ENCODE measurements at regions not wholly inside any gene's neighbourhood (a gene's known extent, or its start where the extent isn't known, plus 50 kb on each side); places are given as distances from the start of the nearest gene placed in this dataset.
"Not testable (repeated sequence)": the region's sequence is repeated elsewhere in the genome, so short reads cannot be mapped to it uniquely, and the experiment has no call there.

DNA sequence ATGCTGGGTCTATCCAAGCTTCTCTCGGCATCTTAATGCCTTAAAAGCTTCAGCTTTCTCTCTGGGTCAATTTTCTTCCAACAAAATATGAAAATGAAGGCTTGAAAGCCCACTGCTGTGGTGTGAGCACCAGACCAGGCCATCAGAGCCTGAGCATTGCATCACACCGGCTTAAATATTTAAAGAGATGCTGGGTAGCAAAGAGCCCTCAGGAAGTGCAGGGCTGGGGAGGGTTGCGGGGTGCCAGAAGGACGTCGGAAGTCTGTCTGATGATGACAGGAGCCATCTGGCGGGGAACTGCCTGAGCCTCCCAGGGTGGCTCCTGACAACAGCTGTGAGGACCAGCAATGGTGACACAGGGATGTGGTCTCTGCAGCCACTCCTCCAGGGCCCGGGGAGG is 185.5 kb downstream of the OLFM1 start:
- no peak for DNase-seq (ENCODE audit: low read depth, low spot score)

DNA sequence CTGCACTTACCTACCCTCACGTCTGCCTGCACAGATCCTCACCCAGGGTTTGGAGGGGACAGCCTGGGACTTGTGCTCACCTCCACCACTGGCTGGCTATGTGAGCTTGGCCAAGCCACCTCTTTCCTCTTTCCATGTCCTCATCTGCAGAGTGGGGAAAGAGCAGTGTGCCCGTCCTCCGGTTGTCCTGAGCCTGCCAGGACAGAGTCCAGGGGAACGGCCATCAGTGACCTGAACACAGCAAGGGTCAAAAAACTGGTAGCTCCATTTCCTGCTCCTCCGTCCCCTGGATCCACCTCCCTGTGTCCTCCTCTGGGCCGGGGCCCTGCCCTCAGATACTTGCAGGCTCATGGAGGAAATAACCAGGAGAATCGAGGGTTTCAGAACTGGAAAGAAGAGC is 187.7 kb downstream of the OLFM1 start:
- no peak for DNase-seq (ENCODE audit: low read depth, low spot score)

DNA sequence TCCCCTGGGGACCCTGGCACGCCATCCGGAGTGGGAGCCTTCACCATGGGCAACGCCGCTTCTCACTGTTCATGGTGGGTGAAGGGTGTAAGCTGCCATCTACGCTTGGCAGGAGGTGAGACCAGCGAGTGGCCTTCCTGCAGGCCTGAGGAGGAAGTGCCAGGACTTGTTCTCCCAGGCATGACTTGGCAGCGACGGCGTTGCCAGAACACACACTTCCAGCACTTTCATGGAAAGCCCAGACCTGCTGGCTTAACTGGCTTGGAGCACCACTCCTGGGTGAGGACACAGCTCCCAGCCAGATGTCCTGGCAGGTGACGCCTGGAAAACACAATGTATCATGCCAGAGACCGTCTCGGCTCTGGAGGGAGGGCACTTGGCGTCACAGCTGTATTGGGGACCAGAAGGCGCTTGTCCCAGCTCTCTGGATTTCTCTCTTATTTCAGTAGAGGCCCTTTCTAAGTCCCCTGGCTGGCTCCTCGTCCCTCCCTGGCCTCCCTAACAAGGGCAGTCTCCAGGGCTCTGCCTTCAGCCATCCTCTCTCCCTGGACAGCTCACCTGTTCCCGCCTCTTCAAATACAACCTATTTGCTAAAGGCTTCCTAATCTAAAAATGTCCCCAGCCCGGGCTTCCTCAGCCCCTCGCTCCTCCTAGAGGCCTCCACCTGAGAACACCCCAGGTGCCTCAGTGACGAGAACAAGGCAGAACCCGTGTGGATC is 188.3 kb downstream of the OLFM1 start:
- DNase-seq (ENCODE audit: low read depth, low spot score): no peak

DNA sequence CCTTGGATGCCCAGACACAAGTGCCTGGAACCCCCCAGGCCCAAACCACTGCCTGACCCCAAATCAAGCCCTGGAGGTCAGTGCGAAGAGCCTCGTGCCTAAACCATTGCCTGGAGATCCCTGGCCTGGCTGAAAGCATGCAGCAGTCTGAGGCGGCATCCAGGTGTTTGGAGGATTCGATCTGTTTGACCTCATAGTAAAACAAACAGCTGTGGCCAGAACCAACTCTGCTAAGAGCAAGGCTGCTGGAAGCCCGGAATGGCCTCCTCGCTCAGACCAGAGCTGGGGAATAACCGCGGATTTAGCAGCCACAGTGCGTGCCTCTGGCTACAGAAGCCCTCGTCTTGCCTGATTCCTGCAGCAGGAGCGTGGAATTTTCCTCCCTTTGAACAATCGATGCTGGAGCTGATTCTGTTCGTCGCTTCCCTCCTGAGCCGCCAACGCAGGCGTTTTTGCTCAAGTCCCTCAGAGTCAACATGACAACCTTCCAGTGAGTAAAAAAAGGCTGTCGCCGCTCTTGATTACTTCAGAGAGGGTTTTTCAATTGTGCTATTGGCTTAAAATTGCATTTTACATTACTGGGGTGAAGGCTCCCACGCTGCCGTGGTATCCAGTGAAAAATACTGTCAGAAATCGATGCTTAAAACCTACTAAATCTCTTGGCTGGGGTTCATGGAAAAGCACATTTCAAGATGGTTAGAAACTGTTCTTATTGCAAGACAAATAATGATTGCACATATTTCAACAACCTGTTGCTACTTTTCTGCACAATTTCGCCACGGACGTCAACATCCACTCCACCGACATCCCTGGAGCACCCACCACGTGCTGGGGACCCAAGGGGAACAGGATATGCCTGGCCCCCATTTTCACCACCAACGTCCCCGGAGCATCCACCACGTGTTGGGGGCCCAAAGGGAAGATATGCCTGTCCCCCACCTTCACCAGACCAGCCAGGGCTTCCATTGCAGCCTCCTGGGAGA is 190.0 kb downstream of the OLFM1 start:
- no peak for DNase-seq (ENCODE audit: low read depth, low spot score)

DNA sequence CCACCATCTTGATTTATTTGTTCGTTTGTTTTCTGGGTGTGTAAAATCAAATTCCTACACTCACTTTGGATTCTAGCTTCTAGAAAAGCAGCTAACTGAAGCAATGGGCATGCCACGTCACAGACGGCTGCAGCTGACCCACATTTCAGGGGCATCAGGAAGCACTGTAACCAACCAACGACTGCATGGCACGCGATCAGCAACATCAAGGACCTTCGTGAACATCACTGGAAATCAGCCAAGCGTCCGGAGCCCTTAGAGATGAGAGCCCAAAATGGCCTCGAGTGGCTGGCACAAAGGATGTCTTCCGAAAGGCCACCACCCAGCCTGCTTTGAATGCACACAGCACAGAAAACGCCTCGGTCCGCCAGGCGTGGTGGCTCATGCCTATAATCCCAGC is 191.1 kb downstream of the OLFM1 start:
- no peak for DNase-seq (ENCODE audit: low read depth, low spot score)

DNA sequence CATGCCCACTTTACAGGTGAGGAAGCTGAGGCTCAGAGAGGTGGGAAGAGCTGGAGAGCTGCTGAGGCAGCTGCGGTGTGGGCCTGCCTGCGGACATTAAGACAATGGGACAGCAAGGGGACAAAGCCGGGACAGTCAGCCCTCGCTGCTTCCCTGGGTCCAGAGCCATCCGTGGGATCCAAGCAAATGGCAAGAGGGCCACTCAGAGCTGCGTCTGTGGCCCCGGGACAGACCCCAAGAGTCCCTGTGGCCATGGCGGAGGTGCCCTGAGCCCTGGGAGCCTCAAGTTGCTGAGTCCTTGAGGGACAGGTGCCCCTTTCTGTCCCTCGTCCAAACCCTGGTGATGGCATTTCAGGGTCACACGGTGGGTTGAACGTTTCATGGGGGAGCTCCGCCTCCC is 191.9 kb downstream of the OLFM1 start:
- DNase-seq (ENCODE audit: low read depth, low spot score): no peak

DNA sequence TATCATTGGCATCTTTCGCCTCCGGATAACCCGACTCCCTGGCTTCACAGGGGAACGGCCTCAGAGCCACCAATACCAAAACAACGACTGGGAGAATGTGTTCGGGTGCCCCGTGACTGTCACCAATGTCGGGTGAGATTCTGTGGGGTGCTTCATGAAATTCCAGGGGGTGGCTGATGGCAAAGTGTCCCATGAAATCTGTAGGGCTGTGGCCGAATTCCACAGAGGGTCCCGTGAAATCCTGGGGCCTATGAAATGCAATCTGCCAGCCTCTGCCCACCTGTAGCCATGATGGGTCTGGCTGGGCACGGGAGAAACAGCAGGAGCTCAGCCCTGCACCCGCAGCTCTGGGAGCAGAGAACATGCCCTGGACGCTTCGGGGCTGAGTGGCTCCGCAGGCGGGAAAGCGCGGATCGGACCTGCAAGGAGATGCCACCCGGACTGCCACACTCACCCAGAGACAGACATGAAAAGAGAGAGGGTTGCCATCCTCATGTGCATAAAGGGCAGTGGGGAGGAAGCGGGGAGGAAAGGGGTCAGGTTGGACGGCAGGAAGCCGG is 192.4 kb downstream of the OLFM1 start:
- DNase-seq (ENCODE audit: low read depth, low spot score): no peak

DNA sequence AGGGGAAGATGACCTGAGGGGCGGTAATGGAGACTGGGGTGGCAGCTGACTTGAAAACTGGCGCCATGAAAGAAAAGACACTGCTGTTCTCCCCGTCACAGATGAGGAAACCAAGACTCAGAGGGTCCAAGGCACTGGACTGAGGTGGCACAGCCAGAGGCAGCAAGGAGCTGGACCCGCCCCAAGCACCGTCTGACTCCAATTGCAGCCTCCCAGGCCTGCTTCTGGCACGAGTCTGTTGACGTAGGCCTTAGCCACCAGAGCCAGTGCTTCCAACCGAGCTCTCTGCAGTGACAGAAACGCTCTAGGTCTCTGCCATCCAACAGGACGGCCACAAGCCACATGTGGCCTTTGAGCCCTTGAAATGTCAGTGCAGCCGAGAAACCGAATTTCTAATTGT is 193.2 kb downstream of the OLFM1 start:
- no peak for DNase-seq (ENCODE audit: low read depth, low spot score)

DNA sequence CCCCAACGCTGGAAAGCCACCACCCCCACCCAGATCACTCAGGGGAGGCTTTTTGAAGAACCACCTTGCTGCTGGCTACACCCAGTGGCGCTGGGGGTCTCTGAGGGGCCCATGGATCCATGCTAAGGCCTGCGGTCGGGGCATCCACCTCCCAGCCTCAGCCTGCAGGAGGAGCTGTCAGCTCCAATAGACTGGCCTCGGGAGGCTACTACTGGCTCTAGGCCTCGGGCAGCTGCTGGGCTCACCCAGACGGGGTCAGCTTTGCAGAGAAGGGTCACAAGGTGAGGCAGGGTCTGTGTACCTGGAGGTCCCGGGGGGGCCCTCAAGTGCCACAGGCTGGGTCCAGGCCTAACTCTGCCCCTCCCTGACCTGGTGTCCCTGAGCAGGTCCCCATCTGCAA is 193.7 kb downstream of the OLFM1 start:
- no peak for DNase-seq (ENCODE audit: low read depth, low spot score)

DNA sequence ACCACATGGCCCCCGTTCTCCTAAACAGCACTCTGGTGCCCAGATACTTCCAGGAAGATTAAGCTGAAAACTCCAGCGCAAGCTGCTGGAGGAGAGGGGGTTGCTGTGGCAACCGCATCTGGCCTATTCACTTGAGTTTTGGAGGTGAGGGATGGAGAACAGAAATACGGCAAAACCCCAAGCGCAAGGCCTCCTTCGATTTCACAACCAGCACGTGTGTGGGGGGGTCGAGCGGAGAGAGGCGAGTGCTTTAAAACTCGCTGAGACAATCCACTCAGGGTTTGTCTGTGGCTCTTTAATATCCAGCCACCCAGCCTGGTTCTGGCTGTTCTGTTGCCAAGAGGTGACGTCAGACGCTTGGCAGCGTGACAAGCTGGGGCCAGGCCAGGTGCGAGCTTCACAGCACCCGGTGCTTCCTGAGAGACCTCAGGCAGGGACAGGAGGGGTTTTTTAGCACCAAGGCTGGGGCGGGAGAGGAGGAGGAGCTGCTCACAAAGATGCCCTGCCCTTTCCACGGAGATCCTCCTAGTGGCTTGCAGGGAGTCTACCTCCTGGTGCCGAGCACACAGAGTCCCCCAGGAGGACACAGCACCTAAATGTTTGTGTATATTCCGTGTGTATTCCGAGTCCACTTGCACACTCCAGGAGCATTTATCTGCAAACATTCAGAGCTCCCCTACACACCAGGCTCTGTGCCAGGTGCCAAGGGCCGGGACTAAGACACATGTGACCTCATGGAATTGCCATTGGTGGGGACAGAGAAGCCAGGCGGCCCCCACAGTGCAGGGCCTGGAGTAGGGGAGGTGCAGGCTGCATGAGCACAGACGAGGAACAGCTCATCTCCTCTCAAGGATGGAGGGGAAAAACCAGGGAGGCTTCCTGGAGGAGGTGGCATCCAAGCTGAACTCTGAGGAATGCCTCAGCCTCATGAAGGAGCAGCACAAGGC is 194.6 kb downstream of the OLFM1 start:
- no peak for DNase-seq (ENCODE audit: low read depth, low spot score)

DNA sequence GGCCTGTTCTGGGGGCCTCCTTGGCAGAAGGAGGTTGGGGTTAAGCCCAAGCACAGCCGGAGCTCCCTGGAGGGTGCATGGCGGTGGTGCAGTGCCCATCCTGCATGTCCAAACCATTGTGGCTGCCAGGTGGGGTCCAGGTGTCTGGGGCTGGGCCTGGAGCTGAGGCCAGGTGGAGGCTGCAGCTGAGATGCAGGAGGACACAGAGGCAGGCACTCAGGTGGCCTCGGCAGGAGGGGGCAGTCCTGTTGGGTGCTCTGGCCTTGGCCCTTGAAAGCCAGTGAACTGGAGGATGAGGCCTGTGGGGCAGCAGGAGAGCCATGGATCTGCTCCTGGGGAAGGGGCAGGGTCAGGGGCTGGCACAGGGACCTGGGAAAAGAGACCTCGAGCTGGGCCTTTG is 195.3 kb downstream of the OLFM1 start:
- DNase-seq (ENCODE audit: low read depth, low spot score): no peak

DNA sequence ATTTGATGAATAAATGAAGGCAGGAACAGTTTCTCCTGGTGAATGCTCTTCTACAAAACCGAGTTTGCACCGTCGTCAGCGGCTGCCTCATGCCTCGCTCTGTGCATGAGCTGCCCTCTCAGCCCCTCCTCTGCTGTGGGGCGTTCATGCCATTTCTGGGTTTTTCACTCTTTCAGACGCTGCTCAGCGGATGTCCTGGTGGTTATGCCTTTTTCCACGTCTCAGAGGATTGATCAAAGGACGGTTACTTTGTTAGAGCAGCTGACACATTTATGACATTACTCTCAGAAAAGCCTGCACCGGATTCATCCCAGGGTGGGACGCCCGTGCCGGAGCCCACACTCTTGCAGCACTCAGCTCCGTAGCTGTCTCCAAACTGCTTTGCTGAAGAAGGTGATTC is 195.9 kb upstream of the PPP1R26 start:
- no peak for DNase-seq (ENCODE audit: low read depth, low spot score)

DNA sequence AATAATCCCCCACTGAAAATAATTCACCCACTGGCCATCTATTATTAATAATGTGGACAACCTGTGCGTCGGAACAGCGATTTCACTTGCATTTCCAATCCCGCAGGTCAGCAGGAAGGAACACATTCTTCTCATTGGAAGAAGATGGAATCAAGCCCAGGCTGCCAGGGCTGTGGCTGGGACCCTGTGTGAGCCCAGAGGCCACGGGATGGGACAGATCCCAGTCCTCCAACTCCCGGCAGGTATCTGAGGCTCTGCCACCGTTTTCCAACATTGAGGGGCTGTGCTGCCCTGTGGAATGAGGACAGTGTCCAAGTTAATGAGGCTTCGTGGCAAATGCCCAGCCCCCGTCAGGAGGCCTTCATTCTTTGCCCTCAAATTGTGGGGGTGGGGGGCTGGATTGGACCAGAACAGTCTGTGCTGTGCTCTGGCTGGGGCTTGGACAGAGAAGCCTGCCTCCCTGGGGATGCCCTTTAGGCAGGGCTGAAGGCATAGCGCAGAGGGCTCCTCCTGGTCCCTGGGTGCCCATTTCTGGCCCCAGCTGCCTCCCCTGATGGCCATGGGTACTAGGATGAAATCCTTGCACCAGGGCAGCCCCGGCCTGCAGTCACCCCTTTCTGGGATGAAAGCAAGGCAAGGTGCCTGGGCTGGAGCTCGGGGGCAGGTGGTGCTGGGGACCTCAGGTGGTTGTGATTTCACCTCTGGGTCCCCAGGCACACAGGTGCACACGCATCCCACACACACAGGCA is 195.0 kb upstream of the PPP1R26 start:
- no peak for DNase-seq (ENCODE audit: low read depth, low spot score)

DNA sequence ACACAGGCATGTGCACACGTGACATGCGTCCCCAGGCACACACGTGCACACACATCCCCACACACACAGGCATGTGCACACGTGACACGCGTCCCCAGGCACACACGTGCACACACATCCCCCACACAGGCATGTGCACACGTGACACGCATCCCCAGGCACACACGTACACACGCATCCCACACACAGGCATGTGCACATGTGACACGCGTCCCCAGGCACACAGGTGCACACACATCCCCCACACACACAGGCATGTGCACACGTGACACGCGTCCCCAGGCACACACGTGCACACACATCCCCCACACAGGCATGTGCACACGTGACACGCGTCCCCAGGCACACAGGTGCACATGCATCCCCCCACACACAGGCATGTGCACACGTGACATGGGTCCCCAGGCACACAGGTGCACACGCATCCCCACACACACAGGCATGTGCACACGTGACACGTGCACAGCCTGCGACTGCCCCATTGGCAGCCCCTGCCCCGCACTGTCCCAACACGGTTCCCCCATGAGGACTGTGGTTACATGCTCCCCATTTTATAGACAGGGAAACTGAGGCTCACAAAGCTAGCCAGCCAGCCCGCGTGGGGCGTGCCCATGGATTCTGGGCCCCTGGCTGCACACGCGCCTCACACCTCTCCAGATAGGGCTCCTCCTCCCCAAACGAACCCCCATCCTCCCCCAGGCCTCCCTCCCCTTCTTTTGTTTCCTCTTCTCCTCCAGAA is 193.2 kb upstream of the PPP1R26 start:
- not testable (repeated sequence) for DNase-seq (ENCODE audit: low read depth, low spot score)

DNA sequence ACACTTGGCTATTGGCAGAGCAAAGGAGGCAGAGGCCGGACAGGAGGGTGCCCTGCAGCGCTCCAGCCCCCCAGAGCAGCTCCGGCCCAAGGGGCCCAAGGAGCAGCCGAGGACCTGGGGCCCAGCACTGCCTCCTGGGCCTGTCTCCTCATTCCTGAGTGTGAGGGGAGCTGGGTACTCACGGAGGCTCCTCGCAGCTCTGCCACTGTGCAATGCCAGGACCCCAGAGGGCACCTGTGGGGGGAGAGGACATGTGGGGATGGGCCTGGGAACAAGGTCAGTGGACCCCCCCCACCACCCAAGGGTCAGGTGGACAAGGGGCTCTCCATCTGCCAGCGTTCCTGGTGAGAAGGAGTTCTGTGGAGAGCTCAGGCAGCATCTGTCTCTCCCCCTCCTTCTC is 192.6 kb upstream of the PPP1R26 start:
- DNase-seq (ENCODE audit: low read depth, low spot score): no peak

DNA sequence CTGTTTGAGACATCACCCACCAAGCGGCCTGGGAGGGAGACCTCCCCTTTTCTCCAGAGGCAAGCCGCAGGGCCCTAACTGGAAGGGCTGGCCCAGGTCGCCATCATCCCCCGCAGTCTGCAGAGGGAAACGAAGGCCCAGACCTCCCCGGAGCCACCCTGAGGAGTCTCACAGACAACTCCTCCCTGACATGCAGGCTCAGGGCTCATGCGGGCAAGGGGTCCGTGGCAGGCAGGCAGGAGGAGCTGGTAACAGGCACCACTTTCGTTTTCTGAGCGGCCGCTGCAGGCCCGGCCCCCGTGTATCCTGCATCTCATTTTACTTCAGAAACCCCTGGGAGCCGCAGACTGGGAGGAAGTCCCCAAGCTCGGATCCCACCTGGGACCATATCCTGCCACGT is 192.0 kb upstream of the PPP1R26 start:
- no peak for DNase-seq (ENCODE audit: low read depth, low spot score)

DNA sequence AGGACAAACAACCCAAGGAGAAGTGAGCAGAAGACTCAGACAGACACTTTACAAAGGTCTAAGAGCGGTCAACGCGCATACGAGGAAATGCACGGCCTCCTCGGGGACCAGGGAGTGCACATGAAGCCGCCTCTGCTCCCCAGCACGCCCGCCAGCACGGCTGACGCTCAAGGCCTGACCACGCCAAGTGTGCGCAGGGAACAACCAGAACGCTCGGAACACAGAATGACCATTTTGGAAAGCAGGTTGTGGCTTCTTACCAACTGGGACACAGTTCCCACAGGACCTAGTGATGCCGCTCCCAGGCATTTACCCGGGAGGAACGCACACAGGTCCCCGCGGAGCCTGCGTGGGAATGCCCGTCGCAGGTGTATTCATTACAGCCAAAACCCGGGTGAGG is 191.5 kb upstream of the PPP1R26 start:
- DNase-seq (ENCODE audit: low read depth, low spot score): no peak

DNA sequence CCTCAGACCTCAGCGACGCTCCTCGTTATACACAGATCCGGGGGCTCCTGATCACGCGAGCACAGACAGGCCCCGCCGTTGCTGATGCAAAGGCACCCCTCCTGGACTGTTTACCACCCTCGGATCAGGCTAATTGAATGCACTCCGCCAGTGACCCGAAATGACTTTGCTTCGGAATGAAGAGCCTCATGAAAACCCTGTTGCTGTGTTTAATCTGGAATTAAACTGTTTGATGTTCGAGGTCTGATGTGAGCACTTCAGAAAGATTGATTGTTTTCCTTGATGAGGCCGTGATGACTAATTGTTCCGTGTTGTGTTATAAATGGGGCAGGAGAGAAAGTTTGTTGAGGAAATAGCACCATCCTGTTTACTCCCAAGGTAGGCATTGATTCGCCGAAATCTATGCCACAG is 190.5 kb upstream of the PPP1R26 start:
- DNase-seq (ENCODE audit: low read depth, low spot score): no peak

DNA sequence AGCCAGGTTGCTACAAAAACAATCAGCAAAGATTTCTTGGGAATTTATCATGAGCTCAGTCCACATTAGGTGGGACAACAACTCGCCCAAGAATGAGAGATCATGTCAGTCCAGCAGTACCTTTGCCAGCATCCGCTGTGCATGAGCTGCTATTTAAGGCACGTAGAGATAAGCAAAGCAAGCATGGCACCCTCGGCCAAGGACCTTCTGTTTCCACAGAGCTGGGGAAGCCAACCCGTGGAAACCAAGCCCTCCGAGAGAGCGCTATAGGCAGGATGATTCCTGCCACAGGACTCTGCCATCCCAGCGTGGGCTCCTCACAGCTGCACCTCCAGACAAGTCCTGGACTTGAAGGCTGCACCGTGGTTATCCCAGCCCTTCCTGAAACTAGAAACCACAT is 189.5 kb upstream of the PPP1R26 start:
- DNase-seq (ENCODE audit: low read depth, low spot score): no peak

DNA sequence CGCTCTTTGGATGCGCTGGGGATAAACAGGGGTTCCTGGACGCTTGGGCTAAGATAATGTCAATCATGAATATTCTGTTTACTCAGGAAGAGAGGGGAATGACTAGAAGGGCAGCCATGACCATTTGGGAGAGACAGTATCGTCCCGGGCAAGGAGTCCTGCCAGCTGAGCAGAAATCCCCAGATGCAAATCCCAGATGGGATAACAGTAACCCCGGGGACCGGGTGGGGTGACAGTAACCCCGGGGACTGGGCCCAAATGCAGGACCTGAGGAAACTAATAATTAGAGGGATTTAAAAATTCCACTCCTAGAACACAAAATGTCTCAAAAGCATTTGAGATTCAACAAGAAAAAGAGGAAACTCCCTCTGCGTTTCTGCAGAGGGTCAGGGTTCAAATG is 189.0 kb upstream of the PPP1R26 start:
- no peak for DNase-seq (ENCODE audit: low read depth, low spot score)
